H9 (cell line): ENCODE measurements at regions not wholly inside any gene's neighbourhood (a gene's known extent, or its start where the extent isn't known, plus 50 kb on each side); places are given as distances from the start of the nearest gene placed in this dataset.

ENCODE experiments used
- DNase-seq: peaks from one replicate; pipeline ENCODE4 v3.0.0-alpha.2; 2017
- H2AFZ ChIP-seq: one replicate; pipeline ENCODE4 v1.6.1; 2013; ENCODE audit warnings: mild to moderate bottlenecking, low read length, control low read depth, moderate library complexity
- H2AK5ac ChIP-seq: 2 replicates; pipeline ENCODE4 v1.6.1; 2013; ENCODE audit warnings: low read length, control low read depth, mixed read lengths; ENCODE audit not compliant: insufficient read length
- H2BK120ac ChIP-seq: one replicate; pipeline ENCODE4 v1.6.1; 2013; ENCODE audit warnings: low read depth, mild to moderate bottlenecking, low read length, control low read depth, inconsistent platforms; ENCODE audit not compliant: poor library complexity, severe bottlenecking
- H2BK12ac ChIP-seq: 2 replicates; pipeline ENCODE4 v1.6.1; 2013; ENCODE audit warnings: low read length, control low read depth, mixed read lengths, low read depth; ENCODE audit not compliant: insufficient read length
- H2BK15ac ChIP-seq: 2 replicates; pipeline ENCODE4 v1.6.1; 2013; ENCODE audit warnings: low read depth, low read length, control low read depth
- H2BK20ac ChIP-seq: one replicate; pipeline ENCODE4 v1.6.1; 2013; ENCODE audit warnings: low read depth, mild to moderate bottlenecking, low read length, control low read depth, inconsistent platforms; ENCODE audit not compliant: poor library complexity, severe bottlenecking
- H2BK5ac ChIP-seq: 2 replicates; pipeline ENCODE4 v1.6.1; 2013; ENCODE audit warnings: low read length, control low read depth, mixed read lengths; ENCODE audit not compliant: insufficient read length
- H3K14ac ChIP-seq: 2 replicates; pipeline ENCODE4 v1.6.1; 2013; ENCODE audit warnings: low read length, control low read depth; ENCODE audit not compliant: insufficient read depth
- H3K18ac ChIP-seq: 2 replicates; pipeline ENCODE4 v1.6.1; 2013; ENCODE audit warnings: low read depth, mild to moderate bottlenecking, mixed read lengths, low read length, control low read depth; ENCODE audit not compliant: insufficient read length
- H3K23ac ChIP-seq: 2 replicates; pipeline ENCODE4 v1.6.1; 2013; ENCODE audit warnings: low read length, control low read depth, mixed read lengths, low read depth; ENCODE audit not compliant: insufficient read length
- H3K23me2 ChIP-seq: 2 replicates; pipeline ENCODE4 v1.6.1; 2013; ENCODE audit warnings: low read depth, mild to moderate bottlenecking, mixed read lengths, low read length, control low read depth; ENCODE audit not compliant: insufficient read length, poor library complexity, severe bottlenecking
- H3K27ac ChIP-seq: 2 replicates; pipeline ENCODE4 v1.5.1; 2013; ENCODE audit warnings: low read length, control low read depth, mixed read lengths, low read depth; ENCODE audit not compliant: insufficient read length
- H3K27me3 ChIP-seq: 2 replicates; pipeline ENCODE4 v1.6.1; 2013; ENCODE audit warnings: low read length, control low read depth, inconsistent platforms; ENCODE audit not compliant: insufficient read depth
- H3K4ac ChIP-seq: 2 replicates; pipeline ENCODE4 v1.6.1; 2013; ENCODE audit warnings: low read depth, mild to moderate bottlenecking, control low read depth, inconsistent platforms, low read length, moderate library complexity
- H3K4me1 ChIP-seq: 2 replicates; pipeline ENCODE4 v1.6.1; 2013; ENCODE audit warnings: low read length, control low read depth, inconsistent platforms; ENCODE audit not compliant: insufficient read depth
- H3K4me2 ChIP-seq: 2 replicates; pipeline ENCODE4 v1.6.1; 2013; ENCODE audit warnings: low read length, control low read depth, mixed read lengths; ENCODE audit not compliant: insufficient read length, insufficient read depth
- H3K56ac ChIP-seq: 2 replicates; pipeline ENCODE4 v1.6.1; 2013; ENCODE audit warnings: low read depth, mild to moderate bottlenecking, mixed read lengths, low read length, control low read depth; ENCODE audit not compliant: insufficient read length
- H3K79me1 ChIP-seq: 2 replicates; pipeline ENCODE4 v1.6.1; 2013; ENCODE audit warnings: low read depth, mild to moderate bottlenecking, moderate library complexity, low read length, control low read depth, inconsistent platforms; ENCODE audit not compliant: insufficient read depth, poor library complexity, severe bottlenecking
- H3K79me2 ChIP-seq: 2 replicates; pipeline ENCODE4 v1.6.1; 2013; ENCODE audit warnings: low read length, control low read depth, inconsistent platforms; ENCODE audit not compliant: insufficient read depth
- H3K9ac ChIP-seq: 2 replicates; pipeline ENCODE4 v1.6.1; 2013; ENCODE audit warnings: low read length, control low read depth, mixed read lengths; ENCODE audit not compliant: insufficient read length; ENCODE audit errors: extremely low read depth
- H3K9me3 ChIP-seq: one replicate; pipeline ENCODE4 v1.6.1; 2013; ENCODE audit warnings: low read depth, low read length, inconsistent platforms; ENCODE audit not compliant: control insufficient read depth
- H3T11ph ChIP-seq: one replicate; pipeline ENCODE4 v1.6.1; 2013; ENCODE audit warnings: mild to moderate bottlenecking, low read length, control low read depth, inconsistent platforms
- H4K20me1 ChIP-seq: one replicate; pipeline ENCODE4 v1.6.1; 2013; ENCODE audit not compliant: control insufficient read depth, insufficient read length, insufficient read depth
- H4K5ac ChIP-seq: 2 replicates; pipeline ENCODE4 v1.6.1; 2013; ENCODE audit warnings: low read depth, mild to moderate bottlenecking, mixed read lengths, low read length, control low read depth; ENCODE audit not compliant: insufficient read length
- H4K8ac ChIP-seq: replicated peaks from 2 replicates; pipeline ENCODE4 v1.6.1; 2013; ENCODE audit warnings: low read length, control low read depth, mixed read lengths, low read depth; ENCODE audit not compliant: insufficient read length
- H4K91ac ChIP-seq: 2 replicates; pipeline ENCODE4 v1.6.1; 2013; ENCODE audit warnings: low read depth, mild to moderate bottlenecking, moderate library complexity, mixed read lengths, low read length, control low read depth; ENCODE audit not compliant: insufficient read length
- H3K27ac Mint-ChIP-seq, 3 experiments: 2 replicates in 2 of 3; 3 replicates in 1 of 3; pipeline ENCODE4 v1.8.0; 2020 to 2021; ENCODE audit warnings: mixed read lengths in 3 of 3, mild to moderate bottlenecking in 1 of 3, moderate library complexity in 1 of 3
- H3K27me3 Mint-ChIP-seq: 2 replicates; pipeline ENCODE4 v1.8.0; 2021; ENCODE audit warnings: low read depth, mild to moderate bottlenecking, moderate library complexity, mixed read lengths
- H3K36me3 Mint-ChIP-seq, 3 experiments: 2 replicates in 2 of 3; 3 replicates in 1 of 3; pipeline ENCODE4 v1.8.0; 2020 to 2021; ENCODE audit warnings: low read depth in 3 of 3, mixed read lengths in 3 of 3; ENCODE audit not compliant: insufficient read depth in 1 of 3
- H3K4me1 Mint-ChIP-seq, 2 experiments: 2 replicates each; pipeline ENCODE4 v1.8.0; 2020; ENCODE audit warnings: mixed read lengths in 2 of 2
- H3K4me3 Mint-ChIP-seq, 2 experiments: 2 replicates in 1 of 2; 3 replicates in 1 of 2; pipeline ENCODE4 v1.8.0; 2020 to 2021; ENCODE audit warnings: mild to moderate bottlenecking in 2 of 2, mixed read lengths in 2 of 2, moderate library complexity in 1 of 2
- H3K9me3 Mint-ChIP-seq, 2 experiments: 2 replicates in 1 of 2; 3 replicates in 1 of 2; pipeline ENCODE4 v1.8.0; 2020; ENCODE audit warnings: mild to moderate bottlenecking in 2 of 2, mixed read lengths in 2 of 2, moderate library complexity in 1 of 2
- CTCF ChIP-seq: fragments of 200-600 bp; sonication (generic); conservative IDR thresholded peaks from 3 replicates; pipeline ENCODE4 v1.8.0; 2021; ENCODE audit warnings: antibody characterized with exemption, mild to moderate bottlenecking
- WGBS: extraction: QIAGEN DNeasy Blood & Tissue Kit; methylation state at CpG from one replicate; pipeline ENCODE4 v1.1.7; 2013; ENCODE audit warnings: missing lambda C conversion rate, low lambda C conversion rate, mixed read lengths; ENCODE audit not compliant: insufficient read length; ENCODE audit errors: extremely low coverage; 5-methylcytosine and 5-hydroxymethylcytosine counted together

DNA sequence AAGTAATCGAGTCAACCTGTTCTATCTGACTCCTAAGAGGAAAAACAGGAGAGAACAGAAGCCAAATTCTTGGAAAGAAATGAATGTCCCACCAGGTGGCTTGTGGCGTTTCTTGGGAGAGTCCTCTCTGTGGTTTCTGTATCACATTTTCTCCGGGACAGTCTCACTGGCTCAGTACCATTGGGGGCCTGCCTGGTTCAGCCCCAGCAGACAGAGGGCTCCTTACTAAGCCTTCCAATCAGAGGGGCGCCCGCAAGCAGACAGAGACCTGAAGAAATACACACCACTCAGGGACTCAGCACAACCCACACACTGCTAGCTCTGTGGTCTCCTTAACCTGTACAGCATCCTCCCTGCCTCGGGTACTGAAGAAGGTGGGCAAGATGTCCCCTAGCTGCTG lies 302.1 kb downstream of the TLE3 start:
- Histone ChIP-seq H3K27me3 (no peaks in the 10 kb centered on the region), H4K8ac (no peak overlapping the region), H2BK12ac (no peak overlapping the region), H3K79me2 (no peaks in the 10 kb centered on the region), H2BK20ac (no peak overlapping the region), H3K4ac (no peak overlapping the region), H4K20me1 (no peaks in the 10 kb centered on the region), H3K27ac (no peak overlapping the region), H3K9me3 (no peaks in the 10 kb centered on the region), H2BK120ac (no peak overlapping the region), H2AK5ac (no peak overlapping the region), H3K79me1 (no peaks in the 10 kb centered on the region), H3K4me1 (no peaks in the 10 kb centered on the region; the same call in 1 of the 2 replicates), H2BK5ac (no peak overlapping the region), H3K23ac (no peak overlapping the region), H3T11ph (no peak overlapping the region), H3K23me2 (no peaks in the 10 kb centered on the region), H2BK15ac (no peak overlapping the region), H3K18ac (no peak overlapping the region), H4K5ac (no peak overlapping the region), H3K4me2 (no peak overlapping the region), H2AFZ (no peak overlapping the region), H3K14ac (no peak overlapping the region), H4K91ac (no peak overlapping the region), H3K9ac (no peak overlapping the region), H3K56ac (no peak overlapping the region)
- peaks cover 0 to 5% of the 10 kb centered on the region in 2 experiments; a peak in 3 of 5 replicates for H3K9me3 Mint-ChIP-seq
- peaks cover 0 to 5% (median 0%) of the 10 kb centered on the region in 3 experiments; a peak in 1 of 7 replicates for H3K36me3 Mint-ChIP-seq
- peaks cover 7% of the 10 kb centered on the region in 2 experiments for H3K4me1 Mint-ChIP-seq
- H3K27me3 Mint-ChIP-seq, result peaks cover 2% of the 10 kb centered on the region; the same call in 1 of the 2 replicates
- no peak for TF ChIP-seq CTCF
- no peak overlapping the region for H3K4me3 Mint-ChIP-seq
- no CpG with 5 or more reads among the region's 6 CpGs for WGBS
- peak; percentile 12 for DNase-seq
- H3K27ac Mint-ChIP-seq, result no peak overlapping the region
